H1 (cell line): ENCODE measurements at regions not wholly inside any gene's neighbourhood (a gene's known extent, or its start where the extent isn't known, plus 50 kb on each side); places are given as distances from the start of the nearest gene placed in this dataset.

Source experiments
- CTCF ChIA-PET: fragments of 300-600 bp; sonication (Branson Sonifier 250); formaldehyde crosslinking; loops from one replicate; lab custom pipeline; 2021; ENCODE audit not compliant: partially characterized antibody; lab: Charles Lee
- POLR2A ChIA-PET: fragments of 300-600 bp; sonication (Branson Sonifier 250); formaldehyde crosslinking; loops from one replicate; lab custom pipeline; 2021; ENCODE audit warnings: inconsistent platforms; ENCODE audit not compliant: partially characterized antibody; lab: Charles Lee
- DNase-seq, 2 experiments: peaks; one replicate each; pipeline versions ENCODE4 v3.0.0 to v3.0.0-alpha.2; 2010 to 2022; ENCODE audit warnings: low spot score in 2 of 2, low read depth in 1 of 2, mixed read lengths in 1 of 2
- FAIRE-seq: peaks from 2 replicates; lab custom pipeline; 2011; peaks lifted over from hg19 to GRCh38; lab: Jason Lieb, UNC
- H2AFZ ChIP-seq: 2 replicates; pipeline ENCODE4 v1.8.1; 2012; ENCODE audit warnings: low read length, inconsistent platforms
- H2AK5ac ChIP-seq: 2 replicates; pipeline ENCODE4 v1.6.1; 2013; ENCODE audit warnings: low read depth, low read length
- H2BK120ac ChIP-seq: replicated peaks from 2 replicates; pipeline ENCODE3; 2013; ENCODE audit warnings: low read depth, low read length, inconsistent platforms
- H2BK12ac ChIP-seq: 2 replicates; pipeline ENCODE4 v1.6.1; 2013; ENCODE audit warnings: low read depth, low read length
- H2BK15ac ChIP-seq: 2 replicates; pipeline ENCODE4 v1.6.1; 2013; ENCODE audit warnings: low read length
- H2BK20ac ChIP-seq: 2 replicates; pipeline ENCODE4 v1.6.1; 2013; ENCODE audit warnings: low read length
- H2BK5ac ChIP-seq: 2 replicates; pipeline ENCODE4 v1.6.1; 2013; ENCODE audit warnings: low read depth, low read length
- H3K14ac ChIP-seq: 2 replicates; pipeline ENCODE4 v1.6.1; 2013; ENCODE audit warnings: inconsistent platforms; ENCODE audit not compliant: insufficient read length
- H3K18ac ChIP-seq: 2 replicates; pipeline ENCODE4 v1.6.1; 2013; ENCODE audit warnings: low read length; ENCODE audit errors: extremely low read depth
- H3K23ac ChIP-seq: 2 replicates; pipeline ENCODE4 v1.6.1; 2013; ENCODE audit warnings: inconsistent platforms; ENCODE audit not compliant: insufficient read length
- H3K23me2 ChIP-seq: 2 replicates; pipeline ENCODE4 v1.6.1; 2013; ENCODE audit warnings: low read depth, low read length
- H3K27ac ChIP-seq: 2 replicates; pipeline ENCODE4 v1.6.1; 2011; ENCODE audit warnings: low read depth, low read length, inconsistent platforms
- H3K27me3 ChIP-seq, 4 experiments: replicated peaks in 1 of 4; 1 replicate in 1 of 4; 2 replicates in 3 of 4; pipeline versions ENCODE4 v1.6.1 to v1.8.1; 2011 to 2013; ENCODE audit warnings: low read length in 3 of 4, mild to moderate bottlenecking in 3 of 4, inconsistent platforms in 2 of 4, mixed read lengths in 2 of 4, moderate library complexity in 1 of 4; ENCODE audit not compliant: control insufficient read depth in 3 of 4, insufficient read depth in 3 of 4; ENCODE audit errors: extremely low read depth in 1 of 4
- H3K36me3 ChIP-seq, 4 experiments: 2 replicates each; pipeline versions ENCODE4 v1.6.1 to v1.8.1; 2011 to 2013; ENCODE audit warnings: mild to moderate bottlenecking in 4 of 4, low read length in 3 of 4, moderate library complexity in 2 of 4, control low read depth in 1 of 4, inconsistent platforms in 1 of 4; ENCODE audit not compliant: insufficient read depth in 4 of 4, control insufficient read depth in 2 of 4
- H3K4ac ChIP-seq: replicated peaks from 2 replicates; pipeline ENCODE3; 2013; ENCODE audit warnings: low read length, low read depth, mixed read lengths, inconsistent platforms; ENCODE audit not compliant: insufficient read length
- H3K4me1 ChIP-seq, 4 experiments: replicated peaks in 1 of 4; 1 replicate in 1 of 4; 2 replicates in 3 of 4; pipeline versions ENCODE4 v1.6.1 to v1.8.1; 2011 to 2013; ENCODE audit warnings: low read length in 3 of 4, inconsistent platforms in 2 of 4, mixed read lengths in 1 of 4; ENCODE audit not compliant: insufficient read depth in 4 of 4, control insufficient read depth in 3 of 4
- H3K4me2 ChIP-seq, 2 experiments: 2 replicates each; pipeline versions ENCODE4 v1.6.1 to v1.8.1; 2011 to 2013; ENCODE audit warnings: low read depth in 2 of 2, low read length in 2 of 2, control low read depth in 1 of 2, inconsistent platforms in 1 of 2, mild to moderate bottlenecking in 1 of 2; ENCODE audit not compliant: insufficient read depth in 1 of 2
- H3K4me3 ChIP-seq, 4 experiments: fragments of 200-600, 300-600 bp in 1 of 4; sonication (generic), shearing (Covaris generic), sonication (Bioruptor Twin) in 1 of 4; 2 replicates each; pipeline versions ENCODE4 v1.5.1 to v1.8.1; 2011 to 2016; ENCODE audit warnings: low read length in 4 of 4, low read depth in 3 of 4, control low read depth in 2 of 4, inconsistent platforms in 2 of 4, mild to moderate bottlenecking in 2 of 4, mixed read lengths in 1 of 4, moderate library complexity in 1 of 4; ENCODE audit not compliant: insufficient read depth in 2 of 4; ENCODE audit errors: extremely low read depth in 1 of 4
- H3K56ac ChIP-seq: replicated peaks from 2 replicates; pipeline ENCODE3; 2013; ENCODE audit warnings: low read depth, mild to moderate bottlenecking, mixed read lengths, low read length, inconsistent platforms; ENCODE audit not compliant: insufficient read length
- H3K79me1 ChIP-seq: 2 replicates; pipeline ENCODE4 v1.6.1; 2013; ENCODE audit warnings: low read depth, low read length, control low read depth
- H3K79me2 ChIP-seq, 2 experiments: 2 replicates each; pipeline versions ENCODE4 v1.6.1 to v1.8.1; 2012 to 2013; ENCODE audit warnings: low read length in 2 of 2, mild to moderate bottlenecking in 2 of 2, inconsistent platforms in 1 of 2; ENCODE audit not compliant: insufficient read depth in 2 of 2, control insufficient read depth in 1 of 2
- H3K9ac ChIP-seq, 4 experiments: replicated peaks in 1 of 4; 1 replicate in 1 of 4; 2 replicates in 3 of 4; pipeline versions ENCODE4 v1.6.1 to v1.8.1; 2011 to 2013; ENCODE audit warnings: low read depth in 3 of 4, low read length in 3 of 4, control low read depth in 2 of 4, mild to moderate bottlenecking in 2 of 4, moderate library complexity in 2 of 4, inconsistent platforms in 1 of 4; ENCODE audit errors: extremely low read depth in 1 of 4
- H3K9me3 ChIP-seq, 2 experiments: 2 replicates each; pipeline versions ENCODE4 v1.6.1 to v1.8.1; 2012 to 2013; ENCODE audit warnings: mild to moderate bottlenecking in 2 of 2, moderate library complexity in 2 of 2, control low read depth in 1 of 2, inconsistent platforms in 1 of 2, low read depth in 1 of 2, low read length in 1 of 2, mixed read lengths in 1 of 2; ENCODE audit not compliant: insufficient read depth in 2 of 2
- H4K20me1 ChIP-seq, 2 experiments: replicated peaks in 1 of 2; 2 replicates each; pipeline versions ENCODE3 to v1.8.1; 2011 to 2013; ENCODE audit warnings: inconsistent platforms in 2 of 2, low read length in 2 of 2, mild to moderate bottlenecking in 1 of 2; ENCODE audit not compliant: insufficient read depth in 2 of 2, control insufficient read depth in 1 of 2
- H4K5ac ChIP-seq: 2 replicates; pipeline ENCODE4 v1.6.1; 2013; ENCODE audit warnings: low read length, low read depth, mixed read lengths, inconsistent platforms; ENCODE audit not compliant: insufficient read length
- H4K8ac ChIP-seq: 2 replicates; pipeline ENCODE4 v1.8.0; 2013; ENCODE audit warnings: mild to moderate bottlenecking, moderate library complexity, low read length, inconsistent platforms; ENCODE audit not compliant: insufficient read depth; ENCODE audit errors: extremely low read depth
- H4K91ac ChIP-seq: replicated peaks from 2 replicates; pipeline ENCODE3; 2013; ENCODE audit warnings: low read length, mixed read lengths, inconsistent platforms; ENCODE audit not compliant: insufficient read length
- BCL11A ChIP-seq, 2 experiments: IDR thresholded peaks; one replicate each; pipeline ENCODE4 v1.6.1; 2011; ENCODE audit warnings: low read depth in 2 of 2, low read length in 2 of 2, mild to moderate bottlenecking in 2 of 2
- CHD1 ChIP-seq: IDR thresholded peaks from 2 replicates; pipeline ENCODE4 v1.6.1; 2012; ENCODE audit warnings: low read depth, low read length, improper control_type of control experiment
- CHD2 ChIP-seq: IDR thresholded peaks from 2 replicates; pipeline ENCODE4 v1.6.1; 2012; ENCODE audit warnings: low read length, improper control_type of control experiment
- CTBP2 ChIP-seq: IDR thresholded peaks from 2 replicates; pipeline ENCODE4 v1.7.0; 2011; ENCODE audit warnings: borderline replicate concordance, mild to moderate bottlenecking, moderate library complexity, mixed read lengths, low read length; ENCODE audit not compliant: insufficient read depth, insufficient read length
- EGR1 ChIP-seq: IDR thresholded peaks from 2 replicates; pipeline ENCODE4 v1.6.1; 2011; ENCODE audit warnings: low read depth, low read length, borderline replicate concordance
- KDM5A ChIP-seq: fragments of 200-600 bp; IDR thresholded peaks from 2 replicates; pipeline ENCODE4 v1.7.1; 2012; ENCODE audit warnings: mild to moderate bottlenecking, low read length, inconsistent platforms, mixed read lengths
- MAFK ChIP-seq: IDR thresholded peaks from 2 replicates; pipeline ENCODE4 v1.6.1; 2012; ENCODE audit warnings: low read depth, mild to moderate bottlenecking, improper control_type of control experiment, low read length
- NANOG ChIP-seq: IDR thresholded peaks from 2 replicates; pipeline ENCODE4 v1.6.1; 2011; ENCODE audit warnings: low read length, low read depth, mild to moderate bottlenecking, inconsistent platforms; ENCODE audit not compliant: insufficient read depth, poor library complexity, severe bottlenecking
- NRF1 ChIP-seq: IDR thresholded peaks from 2 replicates; pipeline ENCODE4 v1.6.1; 2011; ENCODE audit warnings: mild to moderate bottlenecking, low read depth, low read length, improper control_type of control experiment
- RBBP5 ChIP-seq: IDR thresholded peaks from 2 replicates; pipeline ENCODE4 v1.7.1; 2012; ENCODE audit warnings: low read depth, mild to moderate bottlenecking, inconsistent platforms, low read length, moderate library complexity, borderline replicate concordance
- RNF2 ChIP-seq: fragments of 200-900, 300-1000 bp; sonication (generic); IDR thresholded peaks from 2 replicates; pipeline ENCODE4 v1.7.1; 2016; ENCODE audit warnings: borderline replicate concordance, low read depth, mild to moderate bottlenecking, antibody characterized with exemption, low read length; ENCODE audit not compliant: poor library complexity, severe bottlenecking; ENCODE audit errors: missing control alignments
- SP2 ChIP-seq: IDR thresholded peaks from 2 replicates; pipeline ENCODE4 v1.6.1; 2012; ENCODE audit warnings: mild to moderate bottlenecking, low read length, inconsistent platforms
- TAF7 ChIP-seq: optimal IDR thresholded peaks from 2 replicates; pipeline ENCODE3; 2011; ENCODE audit warnings: low read depth, mild to moderate bottlenecking, inconsistent platforms, low read length, moderate library complexity, borderline replicate concordance
- WGBS, 2 experiments: shearing (Covaris generic) in 1 of 2; methylation state at CpG; one replicate each; pipeline versions ENCODE4 v1.1.6 to v1.1.7; 2013 to 2015; ENCODE audit warnings: low lambda C conversion rate in 2 of 2, mixed read lengths in 2 of 2, inconsistent platforms in 1 of 2, low coverage in 1 of 2, missing lambda C conversion rate in 1 of 2; ENCODE audit not compliant: insufficient replicate concordance in 2 of 2, insufficient coverage in 1 of 2, insufficient read length in 1 of 2; ENCODE audit errors: extremely low coverage in 1 of 2, missing lambda C conversion rate in 1 of 2; 5-methylcytosine and 5-hydroxymethylcytosine counted together
- TF ChIP-seq, protein P1 (sequence below): IDR thresholded peaks from 2 replicates; pipeline ENCODE4 v1.6.1; 2011; ENCODE audit warnings: low read depth, mild to moderate bottlenecking, low read length; ENCODE audit not compliant: insufficient read depth

DNA sequence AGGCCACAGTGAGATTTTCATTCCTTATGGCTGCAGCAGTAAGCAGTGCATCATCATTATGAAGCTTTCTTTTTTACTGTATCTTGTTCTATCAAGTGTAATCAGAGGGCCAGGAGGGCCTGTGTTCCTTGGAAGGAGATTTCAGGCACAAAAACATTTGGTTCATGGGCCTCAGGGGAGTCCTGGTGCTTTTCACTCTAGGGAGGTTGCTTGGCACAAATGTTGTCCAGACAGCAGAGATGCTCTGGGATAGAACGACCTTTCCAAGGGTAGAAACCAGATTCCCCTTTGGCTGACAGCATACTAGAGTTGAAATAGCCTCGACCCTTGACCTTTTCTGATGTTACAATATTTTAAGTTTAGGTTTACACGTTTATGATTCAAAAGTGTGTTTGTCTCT lies 95.3 kb upstream of the CLSTN2 start:
- Histone ChIP-seq H2AK5ac (no peak overlapping the region), H3K56ac (no peak overlapping the region), H3K36me3 (no peaks in the 10 kb centered on the region), H3K23me2 (no peaks in the 10 kb centered on the region), H3K4me3 (no peak overlapping the region), H3K4me2 (no peak overlapping the region), H3K14ac (no peak overlapping the region), H4K5ac (no peak overlapping the region), H4K91ac (no peak overlapping the region), H3K4ac (no peak overlapping the region), H2BK20ac (no peak overlapping the region), H2BK120ac (no peak overlapping the region), H3K79me1 (no peaks in the 10 kb centered on the region), H3K23ac (no peak overlapping the region), H3K79me2 (no peaks in the 10 kb centered on the region), H3K4me1 (peaks cover 3 to 11% (median 5%) of the 10 kb centered on the region in 4 experiments; a peak in 6 of 7 replicates), H4K8ac (no peak overlapping the region), H3K27me3 (no peaks in the 10 kb centered on the region), H3K9me3 (no peaks in the 10 kb centered on the region), H2BK15ac (no peak overlapping the region), H3K27ac (no peak overlapping the region), H2BK5ac (no peak overlapping the region), H2BK12ac (no peak overlapping the region), H2AFZ (no peak overlapping the region), H3K18ac (no peak overlapping the region), H4K20me1 (no peaks in the 10 kb centered on the region), H3K9ac (no peak overlapping the region)
- ChIA-PET CTCF (no interaction called here), POLR2A (no interaction called here)
- DNase-seq (no peak), FAIRE-seq (no peak)
- 85% methylated on average over 3 of the region's 3 CpGs; no CpG with 5 or more reads in 1 of the 2 experiments for WGBS, 2 experiments
- TF ChIP-seq SP2 (no peak), NRF1 (no peak), RBBP5 (no peak), EGR1 (no peak), TAF7 (no peak), BCL11A (IDR thresholded peaks at IDR 0.05; ENCODE audit: low read depth in 2 of 2, low read length in 2 of 2) (no peak), CHD2 (no peak), KDM5A (no peak), NANOG (no peak), CHD1 (no peak), RNF2 (no peak), MAFK (no peak), CTBP2 (no peak)
- TF ChIP-seq, protein P1, sequence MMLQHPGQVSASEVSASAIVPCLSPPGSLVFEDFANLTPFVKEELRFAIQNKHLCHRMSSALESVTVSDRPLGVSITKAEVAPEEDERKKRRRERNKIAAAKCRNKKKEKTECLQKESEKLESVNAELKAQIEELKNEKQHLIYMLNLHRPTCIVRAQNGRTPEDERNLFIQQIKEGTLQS: no peak
